CD4-positive, alpha-beta T cell treated with Interleukin-4 for 1 hour (primary cell): ENCODE measurements at regions not wholly inside any gene's neighbourhood (a gene's known extent, or its start where the extent isn't known, plus 50 kb on each side); places are given as distances from the start of the nearest gene placed in this dataset.
"Not testable (repeated sequence)": the region's sequence is repeated elsewhere in the genome, so short reads cannot be mapped to it uniquely, and the experiment has no call there.

ENCODE experiments used
- DNase-seq, 2 donors: peaks; one replicate each; pipeline ENCODE4 v3.0.0-alpha.2; 2020 to 2022

- no peak for DNase-seq
Observed at GRCh38 chr6:115873901-115874300, 186.8 kb downstream of the FRK start.

- no peak for DNase-seq
Observed at GRCh38 chr6:115870464-115870863, 190.2 kb downstream of the FRK start.

GRCh38 chr6:115865914-115866313 lies 194.8 kb downstream of the FRK start:
- DNase-seq = no peak

GRCh38 chr6:115863211-115863610 lies 197.5 kb downstream of the FRK start:
- DNase-seq = no peak

DNA sequence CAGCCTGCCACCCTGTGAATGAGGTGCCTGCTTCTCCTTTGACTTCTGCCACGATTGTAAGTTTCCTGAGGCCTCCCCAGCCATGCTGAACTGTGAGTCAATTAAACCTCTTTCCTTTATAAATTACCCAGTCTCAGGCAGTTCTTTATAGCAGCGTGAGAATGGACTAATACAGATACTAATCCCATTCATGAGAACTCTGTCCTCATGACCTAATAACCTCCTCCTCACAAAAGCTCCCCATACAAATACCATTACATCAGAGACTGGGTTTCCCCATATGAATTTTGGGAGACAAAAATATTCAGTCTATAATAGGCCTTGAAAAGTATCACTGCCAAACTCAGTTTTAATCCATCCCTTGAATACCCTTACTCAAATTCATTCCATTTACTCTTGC lies 199.0 kb downstream of the FRK start:
- DNase-seq = not testable (repeated sequence)

GRCh38 chr6:115859577-115859976 lies 201.1 kb downstream of the FRK start:
- not testable (repeated sequence) for DNase-seq

- no peak for DNase-seq
Observed at GRCh38 chr6:115854866-115855665, 205.6 kb downstream of the FRK start.

DNA sequence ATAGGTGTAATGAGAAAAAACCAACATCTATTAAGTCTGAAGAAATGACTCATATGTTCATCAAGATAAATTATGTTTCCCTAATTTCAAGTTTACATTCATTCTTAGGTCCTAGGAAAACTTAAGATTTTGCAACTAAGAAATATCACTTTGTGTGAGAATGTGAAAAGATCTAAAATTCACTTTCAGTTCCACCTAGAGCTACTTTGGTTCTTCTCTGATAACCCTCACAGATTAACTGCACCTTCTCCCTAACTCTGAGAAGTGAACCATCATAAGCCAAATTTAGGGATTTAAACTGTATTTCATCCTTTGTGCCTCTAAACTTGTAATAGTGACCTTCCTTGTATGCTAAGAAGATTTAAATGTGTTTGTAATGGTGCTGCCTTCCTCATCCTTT lies 213.0 kb downstream of the FRK start:
- DNase-seq = no peak

DNA sequence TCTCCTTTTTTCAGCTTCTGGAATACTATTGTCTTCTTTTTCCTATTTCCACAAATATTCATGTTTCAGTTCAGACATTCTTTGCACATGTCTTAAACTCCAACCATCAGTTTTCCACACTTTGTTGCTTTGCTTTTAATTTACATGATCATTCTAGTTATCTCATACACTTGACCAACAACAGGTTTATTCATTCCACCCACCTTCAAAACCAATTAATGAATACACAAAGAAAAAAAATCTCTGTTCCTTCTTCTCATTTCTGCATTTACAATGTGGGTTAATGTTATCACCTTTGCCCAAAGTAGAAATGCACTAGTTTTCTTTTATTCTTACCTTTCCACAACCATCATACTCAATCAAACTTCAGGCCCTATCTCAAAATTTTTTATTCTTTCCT lies 216.7 kb downstream of the FRK start:
- DNase-seq = no peak

DNA sequence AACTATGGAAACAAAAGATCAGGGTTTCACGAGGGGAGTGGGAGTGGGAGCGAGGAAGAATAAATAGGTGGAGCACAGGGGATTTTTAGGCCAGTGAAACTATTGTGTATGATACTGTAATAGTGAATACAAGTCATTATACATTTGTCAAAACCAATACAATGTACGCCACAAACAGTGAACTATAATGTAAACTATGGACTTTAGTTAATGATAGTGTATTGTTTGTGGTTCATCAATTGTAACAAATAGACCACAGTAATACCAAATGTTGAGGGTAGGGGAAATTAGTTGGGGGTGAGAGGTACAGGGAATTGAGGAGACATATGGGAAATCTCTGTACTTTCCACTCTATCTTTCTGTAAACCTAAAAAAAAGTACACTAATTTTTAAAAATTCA lies 218.4 kb downstream of the FRK start:
- no peak for DNase-seq

DNA sequence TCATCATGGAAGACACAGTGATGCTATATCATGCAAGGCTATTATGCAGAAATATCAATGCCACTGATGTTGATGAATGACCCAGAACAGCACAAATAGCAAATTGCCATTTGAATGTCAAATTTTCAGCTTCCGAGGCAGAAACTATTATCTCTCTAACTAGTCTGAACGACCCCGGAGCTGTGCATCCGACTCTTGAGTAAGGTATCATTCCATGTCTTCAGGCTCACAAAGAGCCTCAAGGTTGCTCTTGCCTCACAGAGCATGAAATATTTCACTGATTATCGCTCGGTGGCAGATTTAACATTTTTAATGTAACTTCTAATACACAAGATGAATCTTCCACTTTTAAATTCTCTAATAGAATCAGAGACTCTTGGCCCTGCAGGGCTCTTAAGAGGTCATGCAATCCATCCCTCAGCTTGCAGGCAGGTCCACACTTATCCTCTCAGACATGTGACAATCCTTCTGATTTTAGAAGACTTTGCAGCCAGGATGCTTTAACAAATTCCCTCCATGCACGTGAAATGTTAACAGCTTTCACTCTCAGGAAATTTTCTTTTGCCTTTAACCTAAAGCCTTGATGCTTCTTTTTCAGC lies 221.0 kb downstream of the FRK start:
- no peak for DNase-seq

DNA sequence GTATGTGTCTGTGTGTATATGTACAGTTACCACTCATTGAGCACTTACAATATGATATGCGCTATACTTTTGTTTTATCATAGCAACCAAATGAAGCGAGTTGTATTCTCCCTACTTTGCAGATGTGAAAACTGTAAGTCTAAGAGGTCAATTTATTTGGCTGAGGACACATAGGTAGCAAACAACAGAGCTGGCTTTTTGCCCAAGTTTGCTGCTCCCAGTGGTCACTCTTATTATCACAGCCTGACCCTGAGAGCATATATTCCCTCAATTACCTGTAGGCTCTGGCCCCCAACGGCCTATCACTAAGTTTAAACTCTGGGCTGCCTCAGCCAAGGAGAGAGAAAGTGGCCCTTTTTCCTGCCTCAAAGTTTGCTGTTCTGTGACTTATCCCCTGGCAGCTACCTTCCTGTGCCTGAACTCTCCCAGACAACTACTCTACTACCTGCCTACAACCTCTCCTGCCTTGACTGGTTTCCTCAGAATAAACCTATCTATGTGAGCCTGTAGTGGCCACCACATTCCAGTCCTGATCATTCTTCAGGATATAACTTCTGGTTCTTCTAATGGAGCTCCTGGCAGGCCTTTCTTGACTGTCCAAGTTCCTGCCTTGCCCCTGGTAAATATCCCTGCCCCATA lies 221.8 kb downstream of the FRK start:
- no peak for DNase-seq

- DNase-seq = no peak
Observed at GRCh38 chr6:115838216-115838615, 222.5 kb downstream of the FRK start.

DNA sequence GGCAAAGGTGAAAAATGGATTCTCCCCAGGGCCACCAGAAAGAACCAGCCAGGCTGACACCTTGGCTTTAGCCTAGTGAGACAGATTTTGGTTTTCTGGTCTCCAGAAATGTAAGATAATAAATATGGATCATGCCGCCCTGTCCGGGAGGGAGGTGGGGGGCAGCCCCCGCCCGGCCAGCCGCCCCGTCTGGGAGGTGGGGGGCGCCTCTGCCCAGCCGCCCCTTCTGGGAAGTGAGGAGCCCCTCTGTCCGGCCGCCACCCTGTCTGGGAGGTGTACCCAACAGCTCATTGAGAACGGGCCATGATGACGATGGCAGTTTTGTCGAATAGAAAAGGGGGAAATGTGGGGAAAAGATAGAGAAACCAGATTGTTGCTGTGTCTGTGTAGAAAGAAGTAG lies 224.3 kb downstream of the FRK start:
- not testable (repeated sequence) for DNase-seq

- no peak for DNase-seq
Observed at GRCh38 chr6:115835314-115835713, 225.4 kb downstream of the FRK start.

- not testable (repeated sequence) for DNase-seq
Observed at GRCh38 chr6:115834542-115834941, 226.1 kb downstream of the FRK start.

GRCh38 chr6:115832786-115833185 lies 227.9 kb downstream of the FRK start:
- no peak for DNase-seq

DNA sequence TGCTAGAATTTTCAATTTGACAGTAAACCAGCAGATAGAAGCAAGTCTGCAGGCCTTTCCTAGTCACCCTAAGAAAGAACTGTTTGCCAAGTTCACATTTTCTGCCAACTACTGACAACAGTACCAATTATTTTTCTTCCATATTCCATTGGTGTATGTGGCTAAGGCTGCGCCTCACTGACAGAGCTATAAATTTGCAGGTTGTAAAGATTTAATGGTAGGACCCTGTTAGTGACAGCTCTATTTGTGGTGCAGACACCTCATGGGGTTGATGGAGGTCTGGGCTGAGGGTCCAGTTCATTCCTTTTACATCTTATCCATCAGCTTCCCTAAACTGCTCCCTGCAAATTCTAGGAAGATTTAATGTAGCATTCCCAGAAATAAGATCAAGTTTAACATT lies 228.5 kb downstream of the FRK start:
- no peak for DNase-seq

DNA sequence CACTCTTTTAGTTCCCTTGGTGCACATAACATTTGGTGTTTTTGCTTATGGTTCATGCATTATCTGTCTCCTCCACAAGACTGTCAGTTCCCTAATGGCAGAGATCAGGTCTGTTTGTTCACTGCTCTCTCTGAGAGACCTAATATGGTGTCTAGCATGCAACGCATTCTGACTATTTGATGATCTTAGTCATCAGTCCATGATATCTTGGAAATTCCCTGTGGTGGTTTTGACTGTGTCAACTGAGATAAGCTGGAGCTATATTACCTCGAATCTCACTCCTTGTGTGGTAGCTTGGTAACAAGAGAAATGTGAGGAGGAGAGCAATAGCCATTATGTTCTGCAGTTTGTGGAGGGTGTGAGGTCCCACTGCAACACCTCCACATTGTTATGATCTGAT lies 229.8 kb downstream of the FRK start:
- no peak for DNase-seq

GRCh38 chr6:115821798-115822197 lies 238.9 kb downstream of the FRK start:
- no peak for DNase-seq

- DNase-seq = no peak
Observed at GRCh38 chr6:115819506-115819905, 241.2 kb downstream of the FRK start.

DNA sequence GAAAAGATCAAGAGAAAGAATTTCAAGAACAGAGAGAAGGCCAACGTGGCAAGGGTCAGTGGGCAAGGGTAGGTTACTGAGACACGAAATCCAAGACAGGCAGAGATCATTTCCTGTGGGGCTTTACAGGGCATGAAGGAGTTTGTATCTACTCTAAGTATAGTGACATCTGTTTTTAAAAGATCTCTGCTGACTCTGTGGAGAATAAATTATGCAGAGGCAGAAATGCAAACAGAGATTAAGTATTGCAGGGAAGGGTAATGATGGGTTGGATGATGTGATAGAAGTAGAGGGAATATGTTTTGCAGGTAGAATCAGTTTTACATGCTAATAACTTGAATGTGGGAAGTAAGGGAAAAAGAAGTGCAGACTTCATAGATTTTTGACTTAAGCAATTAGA lies 243.5 kb downstream of the FRK start:
- DNase-seq = no peak

DNA sequence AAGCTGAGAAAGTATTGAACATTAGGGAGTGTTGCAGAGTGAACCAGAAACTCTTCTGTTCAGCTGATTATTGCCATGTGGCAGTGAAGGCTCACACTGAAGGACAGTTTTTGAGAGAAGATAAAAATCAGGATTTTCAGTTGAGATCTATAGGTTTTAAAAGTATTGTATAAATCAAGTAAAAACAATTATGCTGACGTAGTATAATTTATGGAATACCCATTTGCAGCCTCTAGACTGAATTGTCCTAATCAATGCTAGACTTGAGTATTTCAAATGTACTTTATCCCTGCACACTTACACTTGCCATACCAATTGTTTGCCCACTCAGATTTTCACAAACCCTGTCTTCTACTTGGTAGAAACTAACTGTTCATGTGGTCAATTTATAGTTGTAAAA lies 245.8 kb downstream of the FRK start:
- DNase-seq = no peak

GRCh38 chr6:115811541-115811940 lies 249.2 kb downstream of the FRK start:
- DNase-seq = no peak
